Superior temporal gyrus (tissue), 1 donor: ENCODE measurements at regions not wholly inside any gene's neighbourhood (a gene's known extent, or its start where the extent isn't known, plus 50 kb on each side); places are given as distances from the start of the nearest gene placed in this dataset.

Experiments used
- DNase-seq: peaks from one replicate; pipeline ENCODE4 v3.0.0-alpha.2; 2016; ENCODE audit errors: extremely low spot score

GRCh38 chr6:91137286-91137685 is 550.4 kb upstream of the MAP3K7 start:
- DNase-seq, result no peak

GRCh38 chr6:91135406-91136103 is 548.7 kb upstream of the MAP3K7 start:
- DNase-seq, result no peak

DNA sequence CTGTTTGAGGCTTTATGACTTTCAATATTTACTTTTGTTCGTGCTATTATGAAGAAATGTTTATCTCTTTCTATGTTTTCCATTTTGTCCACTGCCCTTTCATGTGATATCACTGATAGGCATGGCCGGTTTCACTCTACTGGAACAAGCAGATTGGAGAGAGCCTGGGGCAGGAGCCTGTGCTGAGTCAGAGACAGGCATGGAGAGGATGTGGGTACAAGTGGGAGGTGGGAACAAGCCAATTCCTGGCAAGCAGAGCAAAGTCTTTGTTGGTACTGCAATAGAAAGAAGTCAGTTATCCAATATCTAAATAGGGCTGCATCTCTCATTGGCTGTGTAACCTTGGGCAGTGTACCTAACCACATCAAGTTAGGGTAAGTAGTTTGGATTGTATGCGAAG is 545.6 kb upstream of the MAP3K7 start:
- DNase-seq, result no peak

- DNase-seq, result no peak
Measured at GRCh38 chr6:91130126-91130525, 543.3 kb upstream of the MAP3K7 start.

GRCh38 chr6:91127752-91128151 is 540.9 kb upstream of the MAP3K7 start:
- no peak for DNase-seq

DNA sequence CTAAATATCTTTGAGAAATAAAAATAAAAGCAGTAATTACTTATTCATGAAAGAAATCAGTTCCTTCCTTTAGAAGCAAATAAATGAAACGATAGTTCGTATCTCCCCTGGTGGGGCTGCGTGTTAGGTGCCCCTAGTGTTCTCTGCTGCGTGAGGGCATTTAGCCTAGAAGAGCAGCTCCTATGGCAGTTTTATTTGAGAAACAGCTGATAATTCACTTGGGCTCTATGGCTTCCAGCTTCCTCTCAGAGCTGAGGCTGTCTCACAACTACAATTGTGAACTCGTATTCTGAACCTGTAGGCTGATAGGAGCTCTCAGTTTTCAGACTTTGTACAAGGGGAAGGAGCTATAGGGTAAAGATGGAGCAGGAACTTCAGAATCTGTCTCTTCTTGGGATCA is 540.0 kb upstream of the MAP3K7 start:
- DNase-seq, result no peak

DNA sequence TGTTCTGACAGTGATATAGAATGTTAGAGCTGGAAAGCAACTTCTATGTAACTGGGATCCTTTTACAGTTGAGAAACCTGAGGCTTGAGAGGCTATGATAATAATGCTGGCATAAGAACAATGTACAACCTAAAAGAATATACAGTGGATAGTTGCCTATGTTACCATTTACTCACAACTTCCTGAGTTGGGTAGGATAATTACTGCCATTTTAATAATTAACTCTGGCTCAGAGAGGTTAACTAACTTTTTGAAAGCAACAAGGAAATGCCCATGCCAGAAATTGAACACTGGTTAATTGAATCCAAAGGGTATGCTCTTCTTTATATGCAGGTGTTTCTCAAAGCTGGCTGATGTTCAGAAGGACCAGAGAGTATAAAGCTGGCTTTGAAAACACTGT is 530.7 kb upstream of the MAP3K7 start:
- DNase-seq, result no peak

- DNase-seq, result no peak
Measured at GRCh38 chr6:91114123-91114708, 527.3 kb upstream of the MAP3K7 start.

DNA sequence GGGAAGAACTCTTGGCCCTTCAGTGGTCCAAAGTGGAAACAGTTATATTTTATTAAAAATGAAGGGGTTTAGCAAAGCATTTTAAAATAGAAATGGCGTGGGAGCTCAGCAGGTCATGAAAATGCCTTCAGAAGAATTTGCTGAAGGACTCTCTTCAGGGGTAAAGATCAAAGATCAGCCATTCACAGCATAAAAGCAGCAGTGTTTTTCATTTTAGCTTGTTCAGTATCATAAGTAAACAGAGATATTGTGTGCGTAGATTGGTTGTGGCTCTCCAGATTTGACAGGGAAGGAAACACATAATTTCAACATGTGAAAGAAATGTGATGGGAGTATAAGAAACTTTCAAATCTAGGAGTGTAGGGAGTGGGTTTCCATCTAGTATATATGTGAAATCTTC is 519.2 kb upstream of the MAP3K7 start:
- DNase-seq, result no peak

DNA sequence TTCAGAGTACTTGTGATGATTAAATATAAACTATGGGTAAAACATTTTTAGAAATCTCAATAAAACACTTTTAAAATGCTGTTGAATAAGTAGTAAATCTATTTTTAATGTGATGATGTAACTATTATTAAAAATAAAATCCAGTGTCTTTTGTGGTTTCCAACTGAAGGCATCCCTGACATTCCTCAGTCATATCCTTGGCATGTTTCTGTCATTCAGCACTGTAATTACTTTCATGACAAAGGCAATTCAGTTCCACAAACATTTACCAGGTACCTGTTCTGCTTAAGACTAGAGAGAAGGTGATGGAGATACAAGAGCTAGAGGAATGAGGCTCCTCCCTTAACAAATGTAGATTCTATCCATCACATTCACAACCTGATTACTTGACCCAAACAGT is 518.7 kb upstream of the MAP3K7 start:
- DNase-seq, result no peak

DNA sequence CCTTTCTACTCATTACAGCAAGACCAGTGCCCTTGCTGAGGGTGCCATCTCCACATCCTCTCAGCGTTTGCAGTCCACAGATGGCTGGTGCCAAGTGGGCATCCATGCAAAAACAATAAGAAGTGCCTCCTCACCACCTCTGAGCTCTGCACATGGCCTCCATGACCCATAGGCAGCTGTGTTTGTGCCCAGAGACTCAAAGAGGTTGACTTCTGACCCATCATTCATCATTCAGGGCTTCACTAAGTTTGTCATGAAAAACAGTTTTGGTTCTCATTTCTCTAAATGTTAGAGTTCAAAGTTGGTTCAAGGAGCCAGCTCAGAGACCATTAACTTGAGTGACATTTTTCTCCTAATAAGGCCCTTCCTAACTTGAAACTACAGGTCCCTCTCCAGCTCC is 512.6 kb upstream of the MAP3K7 start:
- DNase-seq, result no peak

DNA sequence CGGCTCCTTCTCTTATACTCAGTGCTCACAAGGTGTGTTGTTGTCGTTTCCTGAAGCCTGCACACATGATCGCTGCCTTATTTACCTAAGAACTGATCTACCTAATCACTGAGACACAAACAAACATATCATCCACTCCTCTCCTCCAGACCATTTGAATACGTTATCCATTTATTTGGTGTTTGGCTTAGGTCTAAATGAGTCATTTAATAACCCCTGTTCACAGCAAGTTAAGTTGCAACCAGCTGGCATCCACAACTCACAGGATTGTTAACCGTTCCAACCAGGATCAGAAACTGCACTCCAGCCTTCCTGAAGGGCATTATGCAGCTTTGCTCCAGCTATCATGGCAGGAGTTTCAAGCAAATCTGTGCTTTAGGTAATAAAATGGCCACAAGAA is 511.1 kb upstream of the MAP3K7 start:
- no peak for DNase-seq

GRCh38 chr6:91097364-91097763 is 510.5 kb upstream of the MAP3K7 start:
- peak; percentile 67 for DNase-seq

GRCh38 chr6:91094806-91095475 is 508.1 kb upstream of the MAP3K7 start:
- DNase-seq, result no peak

GRCh38 chr6:91094341-91094740 is 507.5 kb upstream of the MAP3K7 start:
- no peak for DNase-seq

DNA sequence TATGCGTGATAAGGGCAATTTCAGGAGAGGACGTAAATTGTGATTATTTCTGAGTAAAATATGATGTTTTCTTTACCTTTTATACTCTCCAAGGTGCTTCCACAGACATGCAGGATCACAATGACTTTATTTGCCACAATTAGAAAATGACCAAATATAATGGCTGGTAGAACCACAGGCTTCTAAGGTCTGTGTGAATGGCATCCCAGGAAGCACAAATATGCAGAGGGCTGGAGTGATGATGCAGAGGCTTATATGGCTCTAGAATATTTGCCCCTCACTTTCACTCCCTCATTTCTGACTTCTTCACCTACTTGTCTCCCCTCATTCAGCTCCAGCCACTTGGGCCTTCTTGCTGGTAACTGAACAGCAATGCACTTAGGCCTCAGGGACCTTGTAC is 502.1 kb upstream of the MAP3K7 start:
- no peak for DNase-seq

- no peak for DNase-seq
Measured at GRCh38 chr6:91088515-91088914, 501.6 kb upstream of the MAP3K7 start.

DNA sequence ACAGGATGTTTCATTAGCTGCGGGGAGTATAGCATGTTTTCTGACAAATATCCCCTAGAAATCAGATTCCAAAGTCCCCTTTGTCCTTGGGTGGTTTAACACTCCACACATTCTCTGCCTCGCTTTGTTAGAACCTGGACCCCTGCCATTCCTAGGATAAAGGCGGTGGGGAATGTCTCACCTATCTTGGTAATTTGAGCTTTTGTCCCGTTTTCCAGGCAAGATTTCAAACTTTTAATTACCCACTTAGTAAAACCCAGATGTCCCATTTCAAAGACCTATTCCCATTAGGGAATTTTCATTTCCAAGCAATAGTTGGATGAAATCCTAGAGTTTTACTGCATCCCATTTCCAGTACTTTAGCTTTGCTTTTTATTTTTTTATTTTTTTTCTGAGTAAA is 501.0 kb upstream of the MAP3K7 start:
- no peak for DNase-seq

GRCh38 chr6:91083211-91083610 is 496.3 kb upstream of the MAP3K7 start:
- no peak for DNase-seq

DNA sequence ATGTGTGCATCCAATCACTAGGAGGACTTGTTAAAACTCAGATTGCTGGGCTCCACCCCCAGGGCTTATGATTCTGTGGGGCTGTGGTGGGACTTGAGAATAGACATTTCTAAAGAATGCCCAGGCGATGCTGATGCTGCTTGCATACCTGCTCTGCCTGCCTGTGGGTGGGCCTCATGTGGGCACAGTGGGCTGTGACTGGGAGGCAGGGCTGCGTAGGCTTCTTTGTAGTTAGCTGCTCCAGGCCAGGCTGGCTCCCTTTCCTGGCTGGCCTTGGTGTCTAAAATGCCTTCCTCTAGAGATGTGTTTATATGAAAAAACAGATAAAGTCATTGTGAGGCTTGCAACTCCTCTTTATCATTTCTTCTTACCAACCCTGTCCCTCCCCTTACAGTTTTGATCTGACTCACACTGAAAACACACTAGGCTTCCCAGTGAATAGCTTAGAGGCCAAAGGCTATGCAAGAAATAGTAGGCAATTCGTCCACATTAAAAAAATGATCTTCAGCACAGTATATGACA is 495.5 kb upstream of the MAP3K7 start:
- no peak for DNase-seq

- DNase-seq, result peak; percentile 93
Measured at GRCh38 chr6:91081452-91082067, 494.7 kb upstream of the MAP3K7 start.

DNA sequence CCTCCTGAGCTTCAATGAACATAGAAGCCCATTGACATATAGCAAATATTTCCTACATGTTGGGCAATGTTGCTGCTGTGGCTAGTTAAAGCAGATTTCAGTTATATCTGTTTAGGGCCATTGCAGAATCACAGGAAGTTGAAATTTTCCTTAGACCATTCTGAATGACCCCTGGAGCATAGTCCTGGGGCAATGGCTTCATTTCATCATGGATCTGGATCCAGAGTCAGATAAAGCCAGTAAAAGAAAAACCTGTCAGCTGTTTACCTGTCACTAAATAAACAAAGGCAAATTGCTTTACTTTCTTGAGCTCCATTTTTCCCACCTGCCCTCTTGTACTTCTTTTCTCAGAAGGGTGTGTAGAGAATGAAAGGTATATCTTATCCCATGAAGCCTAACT is 494.0 kb upstream of the MAP3K7 start:
- DNase-seq, result no peak

DNA sequence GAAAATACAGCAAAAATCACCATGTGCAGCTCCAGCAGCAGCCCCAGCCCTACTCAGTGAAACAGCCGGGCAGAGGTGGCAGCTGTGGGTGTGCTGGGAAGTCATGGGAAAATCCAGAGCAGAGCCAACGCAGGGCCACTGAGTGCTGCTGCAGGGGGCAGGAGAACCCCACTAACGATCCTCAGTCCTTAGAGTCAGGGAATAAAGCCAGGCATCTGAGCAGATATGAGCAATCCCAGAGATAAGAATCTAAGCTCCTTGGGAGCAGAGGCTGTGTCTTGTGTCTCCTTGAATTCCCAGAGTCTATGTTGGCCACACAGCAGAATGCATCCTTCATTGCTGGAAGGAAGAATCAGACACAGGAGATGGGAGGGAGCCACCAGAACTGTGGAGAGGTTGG is 493.1 kb upstream of the MAP3K7 start:
- no peak for DNase-seq
